Fibroblast of lung (primary cell): ENCODE measurements at regions not wholly inside any gene's neighbourhood (a gene's known extent, or its start where the extent isn't known, plus 50 kb on each side); places are given as distances from the start of the nearest gene placed in this dataset.

Experiments used
- EZH2 ChIP-seq: IDR thresholded peaks from 2 replicates; pipeline ENCODE4 v1.5.1; 2012; ENCODE audit warnings: low read length, control low read depth, mild to moderate bottlenecking; ENCODE audit errors: missing control alignments
- TF ChIP-seq, protein P1 (sequence below), 2 donors: IDR thresholded peaks in 1 of 2; conservative IDR thresholded peaks in 1 of 2; 1 replicate in 1 of 2; 2 replicates in 1 of 2; pipeline ENCODE4 v1.5.1; 2011 to 2012; ENCODE audit warnings: low read length in 2 of 2, control low read depth in 1 of 2, inconsistent platforms in 1 of 2, low read depth in 1 of 2, mild to moderate bottlenecking in 1 of 2

DNA sequence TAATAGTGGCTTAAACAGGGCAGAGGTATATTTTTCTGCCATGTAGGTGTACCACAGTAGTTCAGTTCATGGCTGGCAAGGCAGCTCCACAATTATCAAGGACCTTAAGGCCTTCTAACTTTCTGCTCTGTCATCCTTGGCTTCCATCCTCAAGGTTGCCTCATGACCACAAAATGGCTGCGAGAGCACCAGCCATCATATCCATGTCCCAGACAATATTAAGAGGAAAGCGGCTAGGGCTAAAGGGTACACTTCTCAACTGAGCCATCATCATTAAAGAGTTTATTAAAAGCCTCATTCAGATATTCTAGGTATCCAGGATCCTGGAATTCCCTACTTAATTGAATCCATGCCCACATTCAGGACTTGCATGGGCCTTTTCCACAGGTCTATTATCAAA, 62.7 kb upstream of the MRI1 start:
- TF ChIP-seq, protein P1, sequence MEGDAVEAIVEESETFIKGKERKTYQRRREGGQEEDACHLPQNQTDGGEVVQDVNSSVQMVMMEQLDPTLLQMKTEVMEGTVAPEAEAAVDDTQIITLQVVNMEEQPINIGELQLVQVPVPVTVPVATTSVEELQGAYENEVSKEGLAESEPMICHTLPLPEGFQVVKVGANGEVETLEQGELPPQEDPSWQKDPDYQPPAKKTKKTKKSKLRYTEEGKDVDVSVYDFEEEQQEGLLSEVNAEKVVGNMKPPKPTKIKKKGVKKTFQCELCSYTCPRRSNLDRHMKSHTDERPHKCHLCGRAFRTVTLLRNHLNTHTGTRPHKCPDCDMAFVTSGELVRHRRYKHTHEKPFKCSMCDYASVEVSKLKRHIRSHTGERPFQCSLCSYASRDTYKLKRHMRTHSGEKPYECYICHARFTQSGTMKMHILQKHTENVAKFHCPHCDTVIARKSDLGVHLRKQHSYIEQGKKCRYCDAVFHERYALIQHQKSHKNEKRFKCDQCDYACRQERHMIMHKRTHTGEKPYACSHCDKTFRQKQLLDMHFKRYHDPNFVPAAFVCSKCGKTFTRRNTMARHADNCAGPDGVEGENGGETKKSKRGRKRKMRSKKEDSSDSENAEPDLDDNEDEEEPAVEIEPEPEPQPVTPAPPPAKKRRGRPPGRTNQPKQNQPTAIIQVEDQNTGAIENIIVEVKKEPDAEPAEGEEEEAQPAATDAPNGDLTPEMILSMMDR (conservative IDR thresholded peaks at IDR 0.05 in 1 of 2, IDR thresholded peaks at IDR 0.05 in 1 of 2; ENCODE audit: low read depth in 1 of 2, low read length in 2 of 2): no peak
- no peak for TF ChIP-seq EZH2
